SW 1271 (cell line): ENCODE measurements at regions not wholly inside any gene's neighbourhood (a gene's known extent, or its start where the extent isn't known, plus 50 kb on each side); places are given as distances from the start of the nearest gene placed in this dataset.

Source experiments
- DNase-seq, 2 experiments: peaks; one replicate each; lab custom pipeline; 2025; lab: John Stamatoyannopoulos, UW

DNA sequence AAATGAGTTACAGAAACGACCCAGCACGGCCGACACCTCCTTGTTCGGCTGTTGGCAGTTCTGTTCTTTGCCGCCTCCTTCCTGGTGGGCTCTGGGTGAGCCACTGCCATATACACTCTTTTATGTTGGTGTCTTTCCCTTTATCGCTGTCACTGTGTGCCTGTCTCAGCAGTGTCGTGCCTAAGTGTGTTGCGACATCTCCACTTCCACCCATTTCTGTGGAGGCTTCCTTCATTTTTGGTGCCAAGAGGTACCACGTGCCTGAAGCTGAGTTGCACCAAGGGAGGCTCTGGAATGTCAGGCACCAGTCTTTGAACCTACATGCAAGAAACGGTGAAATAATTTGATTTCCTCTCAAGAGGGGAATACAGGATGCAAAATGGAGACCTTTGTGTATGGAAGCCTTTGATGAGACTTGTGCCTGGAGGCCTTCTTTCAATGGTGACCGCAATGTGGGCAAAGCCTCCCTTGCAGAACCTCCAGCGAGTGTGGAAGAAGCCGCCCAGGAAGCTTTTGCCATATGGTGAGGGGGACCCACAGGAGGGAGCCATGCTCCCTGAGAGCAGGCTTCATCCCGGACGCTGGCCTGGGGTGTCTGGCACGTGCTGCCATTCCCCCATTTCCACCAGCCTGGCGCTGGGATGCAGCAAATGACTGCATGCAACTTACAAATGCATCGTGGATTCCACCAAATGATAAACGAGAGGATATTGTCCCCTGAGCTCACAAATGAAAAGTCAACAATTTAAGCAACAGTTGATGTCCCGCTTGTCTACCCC, 136.2 kb downstream of the TEX29 start:
- DNase-seq, result no peak

- no peak for DNase-seq
Observed at GRCh38 chr13:111458001-111458531, 137.6 kb downstream of the TEX29 start.

- no peak for DNase-seq
Observed at GRCh38 chr13:111458739-111459138, 138.3 kb downstream of the TEX29 start.

DNA sequence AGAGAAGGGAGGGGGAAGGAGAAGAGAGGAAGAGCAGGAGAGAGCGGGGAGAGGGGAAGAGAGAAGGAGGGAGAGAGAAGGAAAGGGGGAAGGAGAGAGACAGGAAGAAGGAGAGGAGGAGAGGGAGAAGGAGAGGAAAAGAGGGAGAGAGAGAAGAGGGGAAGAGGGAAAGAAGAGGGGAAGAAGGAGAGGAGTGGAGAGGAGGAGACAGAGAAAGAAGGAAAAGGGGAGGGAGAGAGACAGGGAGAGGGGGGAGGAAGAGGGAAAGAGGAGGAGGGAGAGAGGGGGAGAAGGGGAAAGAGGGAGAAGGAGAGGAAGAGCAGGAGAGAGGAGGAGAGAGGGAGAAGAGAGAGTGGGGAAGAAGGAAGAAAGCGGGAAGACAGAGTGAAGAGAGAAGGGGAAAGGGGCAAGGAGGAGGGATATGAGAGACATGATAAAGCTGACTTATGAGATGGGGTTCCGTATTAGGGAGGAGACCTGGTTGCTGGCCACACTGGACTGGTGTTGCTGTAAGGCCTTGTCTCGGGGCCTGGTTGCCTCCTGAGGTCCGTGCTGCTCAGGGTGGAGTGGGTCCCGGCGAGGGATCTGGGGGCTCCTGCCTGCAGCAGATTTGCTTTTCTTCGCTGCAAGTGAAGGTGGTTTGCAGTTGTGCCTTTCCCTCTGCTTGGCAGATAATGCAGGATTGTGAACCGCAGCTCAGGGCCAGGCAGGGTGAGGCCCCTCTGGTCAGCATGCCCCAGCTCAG, 139.5 kb downstream of the TEX29 start:
- DNase-seq, result no peak

- DNase-seq, result peak in 1 of 2 experiments; percentile 5
Observed at GRCh38 chr13:111460548-111461444, 140.4 kb downstream of the TEX29 start.

DNA sequence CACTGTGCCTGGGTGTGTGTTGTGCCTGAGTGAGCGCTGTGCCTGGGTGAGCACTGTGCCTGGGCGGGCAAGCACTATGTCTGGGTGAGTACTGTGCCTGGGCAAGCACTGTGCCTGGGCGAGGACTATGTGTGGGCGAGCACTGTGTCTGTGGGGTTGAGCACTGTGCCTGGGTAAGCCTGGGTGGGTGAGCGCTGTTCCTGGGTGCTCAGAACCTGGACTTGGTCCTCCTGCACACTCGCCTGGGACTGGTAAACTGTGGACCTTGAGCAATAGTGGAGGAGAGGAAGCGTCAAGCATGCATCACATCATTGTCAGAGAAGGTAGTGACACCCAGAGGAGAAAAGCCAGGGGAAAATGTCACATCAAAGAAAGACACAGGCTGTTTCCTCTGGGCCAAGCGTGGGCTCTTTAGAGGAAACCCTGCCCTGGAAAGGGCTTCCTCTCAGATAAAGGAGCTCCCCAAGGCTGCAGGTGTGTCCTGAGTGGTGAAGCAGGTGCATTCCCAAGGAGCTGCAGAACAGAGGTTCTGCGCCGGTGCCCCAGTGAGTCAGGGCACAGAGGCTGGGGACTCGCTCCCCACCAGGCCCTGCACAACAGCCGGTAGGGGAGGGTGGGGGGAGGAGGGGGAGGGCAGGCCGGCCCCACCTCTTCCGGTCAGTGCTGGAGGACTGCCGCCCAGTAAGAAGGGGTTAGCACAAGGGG, 141.2 kb downstream of the TEX29 start:
- DNase-seq, result no peak

DNA sequence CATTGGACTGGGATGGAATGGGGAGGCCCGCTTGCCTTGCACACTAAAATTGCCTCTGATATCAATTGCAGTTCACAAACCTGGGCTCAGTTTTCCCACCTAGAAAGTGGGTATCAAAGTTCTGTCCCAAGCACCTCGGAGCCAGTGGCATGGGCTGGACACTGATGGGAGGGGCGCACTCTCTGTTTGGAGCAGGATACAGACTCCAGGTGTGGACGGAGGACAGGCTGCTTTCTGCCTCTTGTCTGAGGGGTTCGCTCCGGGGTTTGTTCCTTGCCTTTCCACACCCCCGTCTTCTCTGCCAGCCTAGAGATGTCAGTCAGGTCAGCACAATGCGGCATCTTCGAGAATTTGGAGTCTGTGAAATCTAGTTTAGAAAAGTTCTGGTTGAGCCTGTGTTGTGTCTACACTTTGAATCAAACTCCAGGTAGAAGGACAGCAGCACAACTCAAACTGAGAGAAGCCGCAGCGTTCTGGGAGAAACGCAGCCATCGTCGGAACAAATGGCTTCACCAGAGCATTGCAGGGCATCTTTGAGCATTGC, 141.9 kb downstream of the TEX29 start:
- no peak for DNase-seq

- DNase-seq, result no peak
Observed at GRCh38 chr13:111462944-111463343, 142.5 kb downstream of the TEX29 start.

GRCh38 chr13:111467111-111467890, 146.9 kb downstream of the TEX29 start:
- DNase-seq, result no peak

- DNase-seq, result no peak
Observed at GRCh38 chr13:111468037-111468959, 147.9 kb downstream of the TEX29 start.

DNA sequence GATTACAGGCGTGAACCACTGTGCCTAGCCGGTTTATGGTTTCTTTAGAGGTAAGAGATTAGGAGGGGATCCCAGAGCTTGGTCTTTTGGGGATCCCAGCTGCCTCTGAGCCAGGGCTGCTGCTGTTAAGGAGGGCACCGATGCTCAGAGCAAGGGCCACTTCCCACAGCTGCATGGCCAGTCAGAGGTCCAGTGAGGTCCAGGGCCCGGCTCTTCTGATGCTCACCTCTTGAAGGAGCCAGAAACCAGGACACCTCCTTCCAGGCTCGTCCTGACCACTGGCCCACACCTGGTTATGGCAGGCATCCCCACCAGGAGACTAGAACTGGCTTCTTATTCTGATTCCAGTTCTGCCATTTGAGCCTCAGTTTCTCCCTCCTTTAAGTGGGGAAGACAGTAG, 149.0 kb downstream of the TEX29 start:
- no peak for DNase-seq

DNA sequence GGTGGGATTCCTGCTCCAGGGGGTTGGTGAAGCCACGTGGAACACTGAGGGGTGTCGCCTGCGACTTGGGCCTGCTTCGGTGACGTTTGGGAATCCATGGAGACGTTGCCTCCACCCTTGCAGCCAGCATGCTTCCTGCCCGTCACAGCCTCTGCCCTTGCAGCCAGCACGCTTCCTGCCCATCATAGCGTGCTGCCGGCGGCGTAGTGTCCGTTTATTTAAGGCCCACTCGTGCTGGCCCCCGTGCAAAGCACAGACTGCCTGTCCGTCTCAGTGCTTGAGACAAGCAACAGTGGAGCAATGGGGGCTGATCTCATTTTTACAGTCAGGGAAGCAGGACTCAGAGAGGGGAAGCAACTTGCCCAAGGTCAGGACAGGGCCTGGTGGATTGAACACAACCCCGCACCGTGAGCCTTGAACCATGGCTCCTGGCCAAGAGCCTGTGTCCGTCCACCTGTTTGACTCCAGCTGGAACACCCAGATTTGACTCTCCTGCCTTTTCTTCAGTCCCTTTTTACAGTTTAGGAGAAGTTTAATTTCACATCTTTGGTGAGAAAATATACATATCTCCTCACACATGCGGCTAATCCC, 149.6 kb downstream of the TEX29 start:
- no peak for DNase-seq

- no peak for DNase-seq
Observed at GRCh38 chr13:111470933-111471332, 150.5 kb downstream of the TEX29 start.

DNA sequence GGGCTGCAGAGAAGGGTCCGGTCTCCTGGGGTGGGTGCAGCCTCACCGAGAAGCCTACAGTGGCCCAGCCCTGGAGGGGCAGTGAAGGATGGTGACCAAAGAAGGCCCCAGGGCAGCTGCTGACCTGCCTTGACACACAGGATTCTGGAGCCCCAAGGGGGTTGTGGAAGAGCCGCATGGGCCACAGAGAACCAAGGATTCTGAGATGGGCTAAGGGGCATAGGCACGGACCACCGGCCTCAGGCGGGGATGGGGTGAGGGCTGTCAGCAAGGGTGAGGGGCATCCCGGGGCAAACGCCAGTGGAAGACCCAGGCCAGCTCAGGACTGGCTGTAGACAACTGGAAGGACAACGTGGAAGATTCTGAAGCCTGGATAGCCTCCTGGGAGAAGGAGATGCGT, 151.6 kb downstream of the TEX29 start:
- DNase-seq, result no peak

- DNase-seq, result no peak
Observed at GRCh38 chr13:111472559-111473460, 152.4 kb downstream of the TEX29 start.

- DNase-seq, result peak in 1 of 2 experiments; percentile 2
Observed at GRCh38 chr13:111474136-111475002, 153.9 kb downstream of the TEX29 start.

DNA sequence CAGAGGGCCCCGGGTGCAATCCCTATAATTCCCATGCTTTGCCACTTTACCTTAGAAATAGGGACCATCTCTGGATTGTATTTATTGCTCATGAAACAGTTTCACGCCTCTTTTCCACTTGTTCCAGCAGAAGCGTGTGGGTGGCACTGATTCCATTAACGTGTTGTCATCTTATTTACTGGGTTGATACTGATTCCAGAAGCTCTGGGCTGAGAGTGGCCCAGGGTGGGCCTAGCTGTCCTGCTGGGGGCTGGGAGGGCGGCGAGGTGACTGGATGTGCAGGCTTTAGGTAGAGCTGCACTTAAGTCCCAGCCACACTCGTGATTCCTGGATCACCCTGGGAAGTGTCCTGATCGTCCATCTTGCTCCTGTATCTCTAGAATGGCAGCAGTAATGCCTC, 155.0 kb downstream of the TEX29 start:
- DNase-seq, result no peak
